Keratinocyte (primary cell): ENCODE measurements at regions not wholly inside any gene's neighbourhood (a gene's known extent, or its start where the extent isn't known, plus 50 kb on each side); places are given as distances from the start of the nearest gene placed in this dataset.

Source experiments
- DNase-seq: peaks from one replicate; pipeline ENCODE4 v3.0.0-alpha.2; 2011; ENCODE audit warnings: low read depth, missing footprints, low spot score
- FAIRE-seq: peaks from 2 replicates; lab custom pipeline; 2011; peaks lifted over from hg19 to GRCh38; lab: Jason Lieb, UNC
- H2AFZ ChIP-seq: 2 replicates; pipeline ENCODE4 v1.6.0; 2012; ENCODE audit warnings: low read length, control low read depth, inconsistent platforms; ENCODE audit not compliant: control insufficient read depth
- H3K27ac ChIP-seq: 2 replicates; pipeline ENCODE4 v1.5.1; 2011; ENCODE audit warnings: low read length; ENCODE audit not compliant: control insufficient read depth, insufficient read depth
- H3K27me3 ChIP-seq: 3 replicates; pipeline ENCODE4 v1.6.0; 2011; ENCODE audit warnings: low read length; ENCODE audit not compliant: control insufficient read depth, insufficient read depth; ENCODE audit errors: extremely low read depth
- H3K36me3 ChIP-seq, 2 experiments: 2 replicates in 1 of 2; 3 replicates in 1 of 2; pipeline ENCODE4 v1.5.1; 2011; ENCODE audit warnings: low read length in 2 of 2, mild to moderate bottlenecking in 1 of 2; ENCODE audit not compliant: control insufficient read depth in 2 of 2, insufficient read depth in 2 of 2; ENCODE audit errors: extremely low read depth in 1 of 2
- H3K4me1 ChIP-seq: 3 replicates; pipeline ENCODE4 v1.5.1; 2011; ENCODE audit warnings: low read length; ENCODE audit not compliant: control insufficient read depth, insufficient read depth; ENCODE audit errors: extremely low read depth
- H3K4me2 ChIP-seq: 3 replicates; pipeline ENCODE4 v1.6.0; 2011; ENCODE audit warnings: low read depth, low read length; ENCODE audit not compliant: control insufficient read depth, insufficient read depth; ENCODE audit errors: extremely low read depth
- H3K4me3 ChIP-seq, 3 experiments: fragments of 200-600 bp in 1 of 3; sonication (generic) in 1 of 3; 2 replicates in 2 of 3; 3 replicates in 1 of 3; pipeline ENCODE4 v1.5.1; 2011 to 2016; ENCODE audit warnings: low read length in 3 of 3, mild to moderate bottlenecking in 3 of 3, control low read depth in 2 of 3, inconsistent platforms in 1 of 3, low read depth in 1 of 3, mixed read lengths in 1 of 3, mixed run types in 1 of 3, moderate library complexity in 1 of 3; ENCODE audit not compliant: control insufficient read depth in 2 of 3, insufficient read depth in 2 of 3; ENCODE audit errors: extremely low read depth in 1 of 3
- H3K79me2 ChIP-seq: 2 replicates; pipeline ENCODE4 v1.6.0; 2012; ENCODE audit warnings: low read length; ENCODE audit not compliant: control insufficient read depth, insufficient read depth
- H3K9ac ChIP-seq: 3 replicates; pipeline ENCODE4 v1.6.0; 2011; ENCODE audit warnings: low read length; ENCODE audit not compliant: control insufficient read depth, insufficient read depth; ENCODE audit errors: extremely low read depth
- H3K9me1 ChIP-seq: 3 replicates; pipeline ENCODE4 v1.6.0; 2011; ENCODE audit warnings: low read length; ENCODE audit not compliant: control insufficient read depth, insufficient read depth; ENCODE audit errors: extremely low read depth
- H3K9me3 ChIP-seq: 2 replicates; pipeline ENCODE4 v1.5.1; 2012; ENCODE audit warnings: low read depth, low read length; ENCODE audit not compliant: control insufficient read depth
- H4K20me1 ChIP-seq: 3 replicates; pipeline ENCODE4 v1.6.0; 2011; ENCODE audit warnings: low read length; ENCODE audit not compliant: control insufficient read depth, insufficient read depth; ENCODE audit errors: extremely low read depth
- EZH2 ChIP-seq: IDR thresholded peaks from one replicate; pipeline ENCODE4 v1.6.1; 2012; ENCODE audit warnings: inconsistent platforms, mild to moderate bottlenecking, low read length, moderate library complexity
- dilution Hi-C: fragments of 300-500 bp; cut with MboI; formaldehyde crosslinking; loops from one replicate; pipeline ENCODE4 v1.7.0; 2020; ENCODE audit warnings: low sequenced_read_pairs; ENCODE audit not compliant: extremely low pct_ligation_motif_present
- TF ChIP-seq, protein P1 (sequence below), 3 experiments: IDR thresholded peaks in 1 of 3; conservative IDR thresholded peaks in 1 of 3; optimal IDR thresholded peaks in 1 of 3; 2 replicates in 2 of 3; 3 replicates in 1 of 3; pipeline versions ENCODE3 to v1.5.1; 2011; ENCODE audit warnings: low read length in 3 of 3, mild to moderate bottlenecking in 3 of 3, moderate library complexity in 2 of 3, control low read depth in 1 of 3, inconsistent platforms in 1 of 3; ENCODE audit not compliant: insufficient read depth in 2 of 3; ENCODE audit errors: extremely low read depth in 1 of 3

DNA sequence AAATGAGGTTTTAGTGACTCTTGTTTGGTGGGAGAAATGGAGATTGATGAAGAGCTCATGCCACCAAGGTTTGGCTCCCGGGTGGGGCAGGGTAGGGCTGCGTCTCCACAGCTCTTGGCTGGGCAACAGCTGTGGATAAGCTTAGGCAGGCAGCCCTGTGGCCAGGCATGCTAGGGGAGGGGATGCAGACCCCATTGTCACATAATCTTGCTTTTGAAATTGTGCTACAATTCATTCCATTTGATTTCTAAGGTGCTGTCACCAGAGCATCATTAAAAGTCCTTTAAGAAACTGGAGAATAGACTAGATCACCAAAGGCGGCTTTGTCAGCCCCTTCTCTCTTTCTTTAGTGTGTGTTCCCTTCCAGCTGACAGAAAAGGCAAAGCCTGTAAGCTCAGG is 574.2 kb upstream of the JAG1 start:
- Histone ChIP-seq H3K27ac (no peak overlapping the region), H4K20me1 (no peaks in the 10 kb centered on the region), H3K4me1 (no peaks in the 10 kb centered on the region), H3K4me3 (no peak overlapping the region), H3K27me3 (no peaks in the 10 kb centered on the region), H3K36me3 (no peaks in the 10 kb centered on the region), H3K79me2 (no peaks in the 10 kb centered on the region), H3K9ac (no peak overlapping the region), H3K9me3 (no peaks in the 10 kb centered on the region), H2AFZ (no peak overlapping the region), H3K4me2 (no peak overlapping the region), H3K9me1 (no peaks in the 10 kb centered on the region)
- TF ChIP-seq EZH2, result no peak
- TF ChIP-seq, protein P1, sequence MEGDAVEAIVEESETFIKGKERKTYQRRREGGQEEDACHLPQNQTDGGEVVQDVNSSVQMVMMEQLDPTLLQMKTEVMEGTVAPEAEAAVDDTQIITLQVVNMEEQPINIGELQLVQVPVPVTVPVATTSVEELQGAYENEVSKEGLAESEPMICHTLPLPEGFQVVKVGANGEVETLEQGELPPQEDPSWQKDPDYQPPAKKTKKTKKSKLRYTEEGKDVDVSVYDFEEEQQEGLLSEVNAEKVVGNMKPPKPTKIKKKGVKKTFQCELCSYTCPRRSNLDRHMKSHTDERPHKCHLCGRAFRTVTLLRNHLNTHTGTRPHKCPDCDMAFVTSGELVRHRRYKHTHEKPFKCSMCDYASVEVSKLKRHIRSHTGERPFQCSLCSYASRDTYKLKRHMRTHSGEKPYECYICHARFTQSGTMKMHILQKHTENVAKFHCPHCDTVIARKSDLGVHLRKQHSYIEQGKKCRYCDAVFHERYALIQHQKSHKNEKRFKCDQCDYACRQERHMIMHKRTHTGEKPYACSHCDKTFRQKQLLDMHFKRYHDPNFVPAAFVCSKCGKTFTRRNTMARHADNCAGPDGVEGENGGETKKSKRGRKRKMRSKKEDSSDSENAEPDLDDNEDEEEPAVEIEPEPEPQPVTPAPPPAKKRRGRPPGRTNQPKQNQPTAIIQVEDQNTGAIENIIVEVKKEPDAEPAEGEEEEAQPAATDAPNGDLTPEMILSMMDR (optimal IDR thresholded peaks at IDR 0.05 in 1 of 3, IDR thresholded peaks at IDR 0.05 in 1 of 3, conservative IDR thresholded peaks at IDR 0.05 in 1 of 3; ENCODE audit: extremely low read depth in 1 of 3, insufficient read depth in 2 of 3, low read length in 3 of 3), result no peak
- dilution Hi-C loops, result no loop called here
- FAIRE-seq (no peak), DNase-seq (no peak)

GRCh38 chr20:11248687-11249638 is 575.2 kb upstream of the JAG1 start:
- no peaks in the 10 kb centered on the region for H3K27me3 ChIP-seq
- H3K36me3 ChIP-seq, result no peaks in the 10 kb centered on the region
- TF ChIP-seq, protein P1 (optimal IDR thresholded peaks at IDR 0.05 in 1 of 3, IDR thresholded peaks at IDR 0.05 in 1 of 3, conservative IDR thresholded peaks at IDR 0.05 in 1 of 3; ENCODE audit: extremely low read depth in 1 of 3, insufficient read depth in 2 of 3, low read length in 3 of 3), result no peak
- DNase-seq (no peak), FAIRE-seq (no peak)
- dilution Hi-C loops, result no loop called here
- no peak overlapping the region for H3K4me2 ChIP-seq
- H3K9me1 ChIP-seq, result no peaks in the 10 kb centered on the region
- no peaks in the 10 kb centered on the region for H3K79me2 ChIP-seq
- H4K20me1 ChIP-seq, result no peaks in the 10 kb centered on the region
- H2AFZ ChIP-seq, result no peak overlapping the region
- no peaks in the 10 kb centered on the region for H3K4me1 ChIP-seq
- H3K9me3 ChIP-seq, result no peaks in the 10 kb centered on the region
- H3K9ac ChIP-seq, result no peak overlapping the region
- H3K27ac ChIP-seq, result no peak overlapping the region
- H3K4me3 ChIP-seq, result no peak overlapping the region
